Panc1 (cell line): ENCODE measurements at regions not wholly inside any gene's neighbourhood (a gene's known extent, or its start where the extent isn't known, plus 50 kb on each side); places are given as distances from the start of the nearest gene placed in this dataset.
"Not testable (repeated sequence)": the region's sequence is repeated elsewhere in the genome, so short reads cannot be mapped to it uniquely, and the experiment has no call there.

Experiments
- ATAC-seq: fragments of 200-7000 bp; cut with Tn5 transposase; 2 replicates; pipeline ENCODE4 v1.9.1; 2020; ENCODE audit warnings: mild to moderate bottlenecking, moderate library complexity
- BruUV-seq: library from RNA; stranded (reverse); fragments of 400-500 nt; replicated peaks from 2 replicates; lab custom pipeline; 2021; lab: Mats Ljungman, UMichigan
- CTCF ChIA-PET: fragments of 300-600 bp; sonication (Branson Sonifier 250); formaldehyde crosslinking; loops from one replicate; lab custom pipeline; 2022; ENCODE audit warnings: antibody characterized with exemption; lab: Charles Lee
- POLR2A ChIA-PET: fragments of 300-600 bp; sonication (Branson Sonifier 250); formaldehyde crosslinking; loops from one replicate; lab custom pipeline; 2022; ENCODE audit warnings: antibody characterized with exemption; lab: Charles Lee
- DNase-seq: peaks from one replicate; pipeline ENCODE4 v3.0.0-alpha.2; 2010; ENCODE audit warnings: low read depth, low spot score
- H3K27ac ChIP-seq: 2 replicates; pipeline ENCODE4 v1.5.1; 2011; ENCODE audit warnings: mild to moderate bottlenecking, low read length, inconsistent platforms
- H3K27me3 ChIP-seq: fragments of 200-500 bp; sonication (Bioruptor generic); 2 replicates; pipeline ENCODE4 v1.6.0; 2014; ENCODE audit warnings: low read length, inconsistent platforms; ENCODE audit not compliant: control insufficient read depth, insufficient read depth
- H3K36me3 ChIP-seq: fragments of 200-500 bp; sonication (Bioruptor generic); 2 replicates; pipeline ENCODE4 v1.5.1; 2014; ENCODE audit warnings: inconsistent platforms, mild to moderate bottlenecking, low read length, moderate library complexity; ENCODE audit not compliant: control insufficient read depth, insufficient read depth
- H3K4me1 ChIP-seq: 2 replicates; pipeline ENCODE4 v1.5.1; 2011; ENCODE audit warnings: inconsistent platforms, mild to moderate bottlenecking, low read length, moderate library complexity; ENCODE audit not compliant: control insufficient read depth, insufficient read depth
- H3K4me3 ChIP-seq, 2 experiments: 2 replicates each; pipeline ENCODE4 v1.5.1; 2011 to 2012; ENCODE audit warnings: low read depth in 2 of 2, low read length in 2 of 2, mild to moderate bottlenecking in 2 of 2, inconsistent platforms in 1 of 2, moderate library complexity in 1 of 2
- H3K9me3 ChIP-seq: fragments of 200-500 bp; sonication (Bioruptor generic); 2 replicates; pipeline ENCODE4 v1.5.1; 2014; ENCODE audit warnings: low read depth, mild to moderate bottlenecking, inconsistent platforms, low read length, moderate library complexity; ENCODE audit not compliant: control insufficient read depth, insufficient read depth
- CTCF ChIP-seq: fragments of 450-650 bp; IDR thresholded peaks from 2 replicates; pipeline ENCODE4 v1.5.1; 2017; ENCODE audit warnings: mild to moderate bottlenecking
- POLR2AphosphoS5 ChIP-seq: IDR thresholded peaks from 2 replicates; pipeline ENCODE4 v1.6.1; 2012; ENCODE audit warnings: mild to moderate bottlenecking, low read depth, low read length, moderate library complexity
- SIN3A ChIP-seq: IDR thresholded peaks from 2 replicates; pipeline ENCODE4 v1.6.1; 2012; ENCODE audit warnings: low read depth, mild to moderate bottlenecking, low read length, moderate library complexity, borderline replicate concordance; ENCODE audit not compliant: insufficient read depth
- TCF7L2 ChIP-seq: IDR thresholded peaks from 2 replicates; pipeline ENCODE4 v1.6.1; 2011; ENCODE audit warnings: mild to moderate bottlenecking, low read depth, low read length, inconsistent platforms
- in situ Hi-C: cut with HindIII; loops from 2 replicates; pipeline ENCODE4 v1.10.0; 2016; ENCODE audit warnings: low sequenced_read_pairs, low pct_unique_long_range_greater_than_20kb
- intact Hi-C: fragments of 100-400 bp; cut with micrococcal nuclease; formaldehyde crosslinking; loops from one replicate; pipeline ENCODE4 v1.10.0; 2022; ENCODE audit not compliant: unreplicated experiment
- TF ChIP-seq, protein P1 (sequence below), 2 experiments: IDR thresholded peaks; 2 replicates each; pipeline ENCODE4 v1.6.1; 2011 to 2012; ENCODE audit warnings: low read depth in 2 of 2, control low read depth in 1 of 2, low read length in 1 of 2, mild to moderate bottlenecking in 1 of 2, moderate library complexity in 1 of 2; ENCODE audit not compliant: insufficient read depth in 1 of 2

GRCh38 chr10:8410506-8410905 lies 356.0 kb downstream of the GATA3 start:
- no peak for ATAC-seq
- intact Hi-C loops: no loop called here

GRCh38 chr10:8412541-8412940 lies 358.1 kb downstream of the GATA3 start:
- no peak overlapping the region for H3K4me3 ChIP-seq
- intact Hi-C loops: no loop called here
- no peaks in the 10 kb centered on the region for H3K36me3 ChIP-seq
- no peak overlapping the region for H3K27ac ChIP-seq
- no peak for DNase-seq
- ChIA-PET CTCF (no interaction called here), POLR2A (no interaction called here)
- no TSS peak for BruUV-seq
- H3K4me1 ChIP-seq: no peaks in the 10 kb centered on the region
- TF ChIP-seq SIN3A (no peak), CTCF (no peak)
- TF ChIP-seq, protein P1, sequence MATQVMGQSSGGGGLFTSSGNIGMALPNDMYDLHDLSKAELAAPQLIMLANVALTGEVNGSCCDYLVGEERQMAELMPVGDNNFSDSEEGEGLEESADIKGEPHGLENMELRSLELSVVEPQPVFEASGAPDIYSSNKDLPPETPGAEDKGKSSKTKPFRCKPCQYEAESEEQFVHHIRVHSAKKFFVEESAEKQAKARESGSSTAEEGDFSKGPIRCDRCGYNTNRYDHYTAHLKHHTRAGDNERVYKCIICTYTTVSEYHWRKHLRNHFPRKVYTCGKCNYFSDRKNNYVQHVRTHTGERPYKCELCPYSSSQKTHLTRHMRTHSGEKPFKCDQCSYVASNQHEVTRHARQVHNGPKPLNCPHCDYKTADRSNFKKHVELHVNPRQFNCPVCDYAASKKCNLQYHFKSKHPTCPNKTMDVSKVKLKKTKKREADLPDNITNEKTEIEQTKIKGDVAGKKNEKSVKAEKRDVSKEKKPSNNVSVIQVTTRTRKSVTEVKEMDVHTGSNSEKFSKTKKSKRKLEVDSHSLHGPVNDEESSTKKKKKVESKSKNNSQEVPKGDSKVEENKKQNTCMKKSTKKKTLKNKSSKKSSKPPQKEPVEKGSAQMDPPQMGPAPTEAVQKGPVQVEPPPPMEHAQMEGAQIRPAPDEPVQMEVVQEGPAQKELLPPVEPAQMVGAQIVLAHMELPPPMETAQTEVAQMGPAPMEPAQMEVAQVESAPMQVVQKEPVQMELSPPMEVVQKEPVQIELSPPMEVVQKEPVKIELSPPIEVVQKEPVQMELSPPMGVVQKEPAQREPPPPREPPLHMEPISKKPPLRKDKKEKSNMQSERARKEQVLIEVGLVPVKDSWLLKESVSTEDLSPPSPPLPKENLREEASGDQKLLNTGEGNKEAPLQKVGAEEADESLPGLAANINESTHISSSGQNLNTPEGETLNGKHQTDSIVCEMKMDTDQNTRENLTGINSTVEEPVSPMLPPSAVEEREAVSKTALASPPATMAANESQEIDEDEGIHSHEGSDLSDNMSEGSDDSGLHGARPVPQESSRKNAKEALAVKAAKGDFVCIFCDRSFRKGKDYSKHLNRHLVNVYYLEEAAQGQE (IDR thresholded peaks at IDR 0.05; ENCODE audit: insufficient read depth in 1 of 2, low read depth in 2 of 2, low read length in 1 of 2): no peak
- in situ Hi-C loops: no loop called here
- no peaks in the 10 kb centered on the region for H3K27me3 ChIP-seq
- no peak for ATAC-seq
- no peaks in the 10 kb centered on the region for H3K9me3 ChIP-seq

More at GRCh38 chr10:8410506-8410905, 356.0 kb downstream of the GATA3 start:
- no peak overlapping the region for H3K27ac ChIP-seq
- H3K4me1 ChIP-seq: no peaks in the 10 kb centered on the region
- H3K4me3 ChIP-seq: no peak overlapping the region
- BruUV-seq: no TSS peak
- DNase-seq: no peak
- no peaks in the 10 kb centered on the region for H3K36me3 ChIP-seq
- in situ Hi-C loops: no loop called here
- ChIA-PET CTCF (no interaction called here), POLR2A (no interaction called here)
- H3K27me3 ChIP-seq: no peaks in the 10 kb centered on the region
- TF ChIP-seq TCF7L2: no peak
- TF ChIP-seq SIN3A: no peak
- no peak for TF ChIP-seq CTCF
- no peak for TF ChIP-seq POLR2AphosphoS5
- TF ChIP-seq, protein P1 (IDR thresholded peaks at IDR 0.05; ENCODE audit: insufficient read depth in 1 of 2, low read depth in 2 of 2, low read length in 1 of 2): no peak
- H3K9me3 ChIP-seq: no peaks in the 10 kb centered on the region

GRCh38 chr10:8415029-8415428 lies 360.5 kb downstream of the GATA3 start:
- H3K27ac ChIP-seq, BruUV-seq, ATAC-seq, DNase-seq, H3K9me3 ChIP-seq, H3K4me1 ChIP-seq, in situ Hi-C loops, CTCF ChIA-PET, POLR2A ChIA-PET, H3K27me3 ChIP-seq, intact Hi-C loops, H3K36me3 ChIP-seq, H3K4me3 ChIP-seq: not testable (repeated sequence)
